CD14-positive monocyte (primary cell): ENCODE measurements at regions not wholly inside any gene's neighbourhood (a gene's known extent, or its start where the extent isn't known, plus 50 kb on each side); places are given as distances from the start of the nearest gene placed in this dataset.
"Not testable (repeated sequence)": the region's sequence is repeated elsewhere in the genome, so short reads cannot be mapped to it uniquely, and the experiment has no call there.

Experiments
- DNase-seq, 3 donors: peaks; one replicate each; pipeline ENCODE4 v3.0.0-alpha.2; 2011 to 2022
- H2AFZ ChIP-seq: 2 replicates; pipeline ENCODE4 v1.6.0; 2012; ENCODE audit warnings: mild to moderate bottlenecking, low read depth, low read length, inconsistent platforms; ENCODE audit not compliant: insufficient read depth, poor library complexity, severe bottlenecking
- H3K27ac ChIP-seq, 2 donors: 1 replicate in 1 of 2; 2 replicates in 1 of 2; pipeline ENCODE4 v1.5.1; 2012 to 2013; ENCODE audit warnings: low read length in 2 of 2, control low read depth in 1 of 2, inconsistent platforms in 1 of 2, low read depth in 1 of 2, mild to moderate bottlenecking in 1 of 2
- H3K27me3 ChIP-seq, 2 donors: one replicate each; pipeline versions ENCODE4 v1.6.0 to v1.6.1; 2011 to 2013; ENCODE audit warnings: low read length in 2 of 2; ENCODE audit not compliant: control insufficient read depth in 2 of 2, insufficient read depth in 2 of 2
- H3K36me3 ChIP-seq, 2 donors: replicated peaks in 1 of 2; 1 replicate in 1 of 2; 2 replicates in 1 of 2; pipeline versions ENCODE4 v1.5.1 to v1.6.1; 2012 to 2013; ENCODE audit warnings: low read length in 2 of 2, control low read depth in 1 of 2, inconsistent platforms in 1 of 2, mild to moderate bottlenecking in 1 of 2; ENCODE audit not compliant: insufficient read depth in 2 of 2, control insufficient read depth in 1 of 2
- H3K4me1 ChIP-seq, 2 donors: 1 replicate in 1 of 2; 2 replicates in 1 of 2; pipeline versions ENCODE4 v1.5.1 to v1.6.1; 2012 to 2013; ENCODE audit warnings: low read length in 2 of 2, control low read depth in 1 of 2, inconsistent platforms in 1 of 2, mild to moderate bottlenecking in 1 of 2, moderate library complexity in 1 of 2; ENCODE audit not compliant: insufficient read depth in 2 of 2, control insufficient read depth in 1 of 2
- H3K4me2 ChIP-seq: replicated peaks from 2 replicates; pipeline ENCODE3; 2012; ENCODE audit warnings: low read length, moderate library complexity, mild to moderate bottlenecking; ENCODE audit not compliant: poor library complexity, severe bottlenecking; ENCODE audit errors: extremely low read depth
- H3K4me3 ChIP-seq, 3 experiments: fragments of 200-600 bp in 1 of 3; sonication (generic) in 1 of 3; replicated peaks in 1 of 3; 1 replicate in 2 of 3; 2 replicates in 1 of 3; pipeline ENCODE4 v1.5.1; 2011 to 2013; ENCODE audit warnings: low read length in 3 of 3, mild to moderate bottlenecking in 3 of 3, control low read depth in 2 of 3, low read depth in 2 of 3, inconsistent platforms in 1 of 3, moderate library complexity in 1 of 3
- H3K79me2 ChIP-seq: 2 replicates; pipeline ENCODE4 v1.6.0; 2012; ENCODE audit warnings: mild to moderate bottlenecking, control low read depth, inconsistent platforms, low read length, moderate library complexity; ENCODE audit not compliant: insufficient read depth
- H3K9ac ChIP-seq: 2 replicates; pipeline ENCODE4 v1.6.0; 2017; ENCODE audit warnings: low read length, mild to moderate bottlenecking; ENCODE audit not compliant: insufficient read depth, poor library complexity, severe bottlenecking
- H3K9me3 ChIP-seq, 2 donors: replicated peaks in 1 of 2; 1 replicate in 1 of 2; 2 replicates in 1 of 2; pipeline versions ENCODE4 v1.5.1 to v1.6.1; 2012 to 2013; ENCODE audit warnings: low read length in 2 of 2, control low read depth in 1 of 2; ENCODE audit not compliant: control insufficient read depth in 1 of 2, insufficient read depth in 1 of 2
- H4K20me1 ChIP-seq: 2 replicates; pipeline ENCODE4 v1.6.0; 2012; ENCODE audit warnings: mild to moderate bottlenecking, low read length, control low read depth, moderate library complexity; ENCODE audit not compliant: insufficient read depth
- H3K27ac Mint-ChIP-seq, 7 donors: one replicate each; pipeline ENCODE4 v1.8.0; 2020; ENCODE audit warnings: mild to moderate bottlenecking in 7 of 7, mixed read lengths in 7 of 7, moderate library complexity in 6 of 7, inconsistent platforms in 2 of 7
- H3K27me3 Mint-ChIP-seq, 3 donors: one replicate each; pipeline ENCODE4 v1.8.0; 2021 to 2022; ENCODE audit warnings: low read depth in 3 of 3, mild to moderate bottlenecking in 3 of 3, mixed read lengths in 3 of 3, moderate library complexity in 3 of 3, inconsistent platforms in 1 of 3
- H3K36me3 Mint-ChIP-seq, 2 donors: one replicate each; pipeline ENCODE4 v1.8.0; 2020; ENCODE audit warnings: mixed read lengths in 2 of 2, inconsistent platforms in 1 of 2, mild to moderate bottlenecking in 1 of 2
- H3K4me1 Mint-ChIP-seq: one replicate; pipeline ENCODE4 v1.8.0; 2020; ENCODE audit warnings: mild to moderate bottlenecking, mixed read lengths
- H3K4me3 Mint-ChIP-seq, 2 donors: one replicate each; pipeline ENCODE4 v1.8.0; 2020; ENCODE audit warnings: mild to moderate bottlenecking in 2 of 2, mixed read lengths in 2 of 2, moderate library complexity in 1 of 2
- H3K9me3 Mint-ChIP-seq, 7 donors: one replicate each; pipeline ENCODE4 v1.8.0; 2020 to 2022; ENCODE audit warnings: mixed read lengths in 7 of 7, mild to moderate bottlenecking in 6 of 7, moderate library complexity in 6 of 7, inconsistent platforms in 2 of 7
- WGBS: methylation state at CpG from one replicate; pipeline ENCODE4 v1.1.5; 2013; ENCODE audit warnings: missing lambda C conversion rate; ENCODE audit not compliant: insufficient coverage; 5-methylcytosine and 5-hydroxymethylcytosine counted together
- intact Hi-C, 2 donors: fragments of 100-400 bp; cut with micrococcal nuclease; formaldehyde crosslinking; loops; one replicate each; pipeline versions ENCODE4 v1.15.0 to v1.15.1; 2023
- TF ChIP-seq, protein P1 (sequence below): fragments of 200-600 bp; IDR thresholded peaks from one replicate; pipeline ENCODE4 v1.8.0; 2022; ENCODE audit warnings: antibody characterized with exemption, mild to moderate bottlenecking

DNA sequence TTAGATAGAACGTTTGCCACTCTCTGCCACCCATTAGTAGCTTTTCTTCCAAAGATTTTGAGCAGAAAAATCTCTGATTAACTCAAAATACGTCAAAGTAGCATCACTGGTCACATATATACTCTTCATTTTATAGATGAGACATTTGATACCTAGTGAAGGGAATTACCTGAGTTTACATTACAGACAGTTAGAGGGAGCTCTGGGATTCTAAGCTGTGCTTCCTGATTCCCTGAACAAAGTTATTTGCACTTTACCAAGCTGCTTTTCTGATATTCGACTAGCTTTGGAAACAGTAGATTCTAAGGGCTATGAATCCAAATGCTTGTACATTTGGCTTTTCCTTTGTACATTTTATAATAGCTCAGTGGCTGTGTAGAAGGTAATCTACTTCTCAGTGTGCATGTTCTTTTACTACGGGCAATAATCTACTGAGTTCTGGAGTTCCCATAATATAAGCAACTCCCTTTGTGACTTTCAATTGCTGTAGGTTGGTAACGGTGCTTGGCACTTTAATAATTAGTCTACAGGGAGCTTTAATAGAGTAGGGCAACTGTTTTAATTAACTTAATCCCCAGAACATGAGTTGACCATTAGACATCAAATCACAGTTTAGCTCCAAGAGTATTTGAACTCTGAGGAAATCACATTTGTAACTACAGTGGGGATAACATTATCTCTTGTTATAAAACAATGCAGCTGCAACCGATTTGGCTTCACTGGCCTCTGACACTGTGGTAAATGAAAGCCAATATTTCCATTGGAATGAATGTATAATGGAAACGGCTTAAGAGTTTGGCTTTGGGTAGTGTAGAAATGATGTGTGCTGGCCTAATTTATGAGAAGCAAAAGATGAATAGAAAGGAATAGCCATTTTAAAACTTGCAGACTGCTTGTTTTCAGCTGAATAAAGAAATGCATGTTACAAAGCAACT lies 1602.4 kb downstream of the STIM2 start:
- intact Hi-C loops = no loop called here

GRCh38 chr4:28464823-28465222 lies 1604.2 kb downstream of the STIM2 start:
- Histone ChIP-seq H3K27me3 (no peaks in the 10 kb centered on the region), H3K4me3 (no peak overlapping the region), H4K20me1 (no peaks in the 10 kb centered on the region), H3K79me2 (no peaks in the 10 kb centered on the region), H3K36me3 (no peaks in the 10 kb centered on the region), H3K9me3 (no peaks in the 10 kb centered on the region), H3K9ac (no peak overlapping the region), H2AFZ (no peak overlapping the region), H3K27ac (no peak overlapping the region), H3K4me1 (no peaks in the 10 kb centered on the region), H3K4me2 (no peak overlapping the region)
- H3K27ac Mint-ChIP-seq = no peak overlapping the region
- intact Hi-C loops = no loop called here
- no peak overlapping the region for H3K4me3 Mint-ChIP-seq
- no peaks in the 10 kb centered on the region for H3K27me3 Mint-ChIP-seq
- no peaks in the 10 kb centered on the region for H3K36me3 Mint-ChIP-seq
- TF ChIP-seq, protein P1, sequence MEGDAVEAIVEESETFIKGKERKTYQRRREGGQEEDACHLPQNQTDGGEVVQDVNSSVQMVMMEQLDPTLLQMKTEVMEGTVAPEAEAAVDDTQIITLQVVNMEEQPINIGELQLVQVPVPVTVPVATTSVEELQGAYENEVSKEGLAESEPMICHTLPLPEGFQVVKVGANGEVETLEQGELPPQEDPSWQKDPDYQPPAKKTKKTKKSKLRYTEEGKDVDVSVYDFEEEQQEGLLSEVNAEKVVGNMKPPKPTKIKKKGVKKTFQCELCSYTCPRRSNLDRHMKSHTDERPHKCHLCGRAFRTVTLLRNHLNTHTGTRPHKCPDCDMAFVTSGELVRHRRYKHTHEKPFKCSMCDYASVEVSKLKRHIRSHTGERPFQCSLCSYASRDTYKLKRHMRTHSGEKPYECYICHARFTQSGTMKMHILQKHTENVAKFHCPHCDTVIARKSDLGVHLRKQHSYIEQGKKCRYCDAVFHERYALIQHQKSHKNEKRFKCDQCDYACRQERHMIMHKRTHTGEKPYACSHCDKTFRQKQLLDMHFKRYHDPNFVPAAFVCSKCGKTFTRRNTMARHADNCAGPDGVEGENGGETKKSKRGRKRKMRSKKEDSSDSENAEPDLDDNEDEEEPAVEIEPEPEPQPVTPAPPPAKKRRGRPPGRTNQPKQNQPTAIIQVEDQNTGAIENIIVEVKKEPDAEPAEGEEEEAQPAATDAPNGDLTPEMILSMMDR = no peak
- H3K4me1 Mint-ChIP-seq = no peaks in the 10 kb centered on the region
- WGBS = no CpG with 5 or more reads among the region's 1 CpG
- H3K9me3 Mint-ChIP-seq = peaks cover 0 to 3% (median 0%) of the 10 kb centered on the region in 7 donors
- DNase-seq = no peak

More for the DNA sequence above, 1602.4 kb downstream of the STIM2 start:
- no peaks in the 10 kb centered on the region for H3K27me3 ChIP-seq
- 100% methylated on average over 2 of the region's 7 CpGs for whole genome bisulfite sequencing
- Mint-ChIP-seq H3K27ac (no peak overlapping the region), H3K4me1 (no peaks in the 10 kb centered on the region), H3K4me3 (no peak overlapping the region), H3K27me3 (no peaks in the 10 kb centered on the region), H3K9me3 (peaks cover 0 to 3% (median 0%) of the 10 kb centered on the region in 7 donors), H3K36me3 (no peaks in the 10 kb centered on the region)
- H3K9me3 ChIP-seq = no peaks in the 10 kb centered on the region
- no peaks in the 10 kb centered on the region for H3K79me2 ChIP-seq
- H3K36me3 ChIP-seq = no peaks in the 10 kb centered on the region
- no peaks in the 10 kb centered on the region for H4K20me1 ChIP-seq
- TF ChIP-seq, protein P1 = no peak
- no peak overlapping the region for H2AFZ ChIP-seq
- DNase-seq = no peak
- H3K9ac ChIP-seq = no peak overlapping the region
- no peak overlapping the region for H3K27ac ChIP-seq
- no peaks in the 10 kb centered on the region for H3K4me1 ChIP-seq
- H3K4me3 ChIP-seq = no peak overlapping the region
- no peak overlapping the region for H3K4me2 ChIP-seq

GRCh38 chr4:28466886-28467285 lies 1606.2 kb downstream of the STIM2 start:
- intact Hi-C loops, H3K4me1 ChIP-seq, H4K20me1 ChIP-seq, H3K4me3 ChIP-seq, H3K27ac Mint-ChIP-seq, H3K9me3 Mint-ChIP-seq, H3K36me3 ChIP-seq, H2AFZ ChIP-seq, H3K36me3 Mint-ChIP-seq, H3K4me1 Mint-ChIP-seq, H3K9ac ChIP-seq, DNase-seq, H3K27me3 ChIP-seq, H3K79me2 ChIP-seq, H3K27ac ChIP-seq, H3K27me3 Mint-ChIP-seq, H3K4me3 Mint-ChIP-seq, H3K4me2 ChIP-seq, H3K9me3 ChIP-seq: not testable (repeated sequence)
- WGBS = 97% methylated on average over 19 of the region's 24 CpGs
